ENCODE measurements at regions not wholly inside any gene's neighbourhood (a gene's known extent, or its start where the extent isn't known, plus 50 kb on each side); places are given as distances from the start of the nearest gene placed in this dataset.
A peak's percentile ranks its signal among the peaks of the same experiment; 100 is the strongest.
"Not testable (repeated sequence)": the region's sequence is repeated elsewhere in the genome, so short reads cannot be mapped to it uniquely, and the experiment has no call there.

GRCh38 chr11:10952872-10953271 lies 95.0 kb upstream of the ZBED5 start:
- no peaks in the 10 kb centered on the region for H3K4me1 Mint-ChIP-seq
- peaks cover 24% of the 10 kb centered on the region for H3K27me3 Mint-ChIP-seq
- H3K9me3 Mint-ChIP-seq, result peaks cover 4% of the 10 kb centered on the region

GRCh38 chr11:10947935-10948334 lies 90.1 kb upstream of the ZBED5 start:
- H3K4me1 Mint-ChIP-seq; H3K36me3 Mint-ChIP-seq (ENCODE audit: low read depth); H3K4me3 Mint-ChIP-seq; H3K9me3 Mint-ChIP-seq; H3K27ac Mint-ChIP-seq; DNase-seq; ATAC-seq: not testable (repeated sequence)
- H3K27me3 Mint-ChIP-seq, result peaks cover 16% of the 10 kb centered on the region

More at GRCh38 chr11:10952872-10953271, 95.0 kb upstream of the ZBED5 start:
- H3K4me3 Mint-ChIP-seq, result no peak overlapping the region
- DNase-seq (no peak), ATAC-seq (no peak)
- no peak overlapping the region for H3K27ac Mint-ChIP-seq
- no peaks in the 10 kb centered on the region for H3K36me3 Mint-ChIP-seq (ENCODE audit: low read depth)

- H3K4me3 Mint-ChIP-seq, result no peak overlapping the region
- no peak overlapping the region for H3K27ac Mint-ChIP-seq
- no peaks in the 10 kb centered on the region for H3K4me1 Mint-ChIP-seq
- H3K36me3 Mint-ChIP-seq (ENCODE audit: low read depth), result no peaks in the 10 kb centered on the region
- H3K27me3 Mint-ChIP-seq, result peaks cover 14% of the 10 kb centered on the region
- ATAC-seq (no peak), DNase-seq (no peak)
- H3K9me3 Mint-ChIP-seq, result no peaks in the 10 kb centered on the region
Measured at GRCh38 chr11:10946072-10946471, 88.2 kb upstream of the ZBED5 start.

DNA sequence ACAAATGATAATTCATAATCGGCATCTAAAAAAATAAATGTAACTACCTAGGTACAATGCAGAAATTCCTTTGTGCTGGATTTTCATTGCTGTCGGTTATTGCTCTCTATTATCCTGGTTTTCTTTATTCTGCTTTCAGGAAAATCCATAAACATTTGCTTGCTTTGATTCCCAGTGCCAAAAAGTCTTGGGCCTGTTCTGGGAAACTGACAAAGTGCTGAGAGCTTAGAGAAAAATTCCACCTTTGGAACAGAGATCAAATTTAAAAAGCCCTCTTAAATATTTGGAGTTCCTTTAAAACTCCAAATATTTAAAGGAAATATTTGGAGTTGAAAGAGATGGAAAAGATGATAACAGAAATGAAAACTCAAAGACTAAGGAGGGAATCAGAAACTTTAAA lies 87.3 kb upstream of the ZBED5 start:
- DNase-seq (no peak), ATAC-seq (no peak)
- Mint-ChIP-seq H3K27me3 (peaks cover 10% of the 10 kb centered on the region), H3K27ac (no peak overlapping the region), H3K36me3 (ENCODE audit: low read depth) (no peaks in the 10 kb centered on the region), H3K9me3 (no peaks in the 10 kb centered on the region), H3K4me3 (no peak overlapping the region), H3K4me1 (no peaks in the 10 kb centered on the region)

DNA sequence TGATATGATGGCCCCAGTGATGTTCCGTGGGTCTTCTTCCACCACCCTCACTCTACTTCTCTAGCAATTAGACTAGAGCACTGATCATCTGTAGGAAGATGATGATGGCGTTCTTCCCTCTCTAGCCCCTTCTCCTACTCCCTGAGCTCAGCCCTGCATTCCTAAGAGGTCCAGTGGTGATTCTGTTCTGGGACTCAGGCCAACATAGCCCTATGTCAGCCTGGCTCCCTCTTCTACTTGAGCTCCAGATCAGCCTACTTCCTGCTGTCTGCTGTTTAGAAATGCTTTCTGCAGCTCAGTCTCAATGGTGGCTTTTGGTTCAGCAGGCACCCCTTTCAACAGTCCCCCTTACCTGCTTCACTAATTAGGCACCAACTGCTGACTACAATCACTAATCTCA lies 86.1 kb upstream of the ZBED5 start:
- ATAC-seq (no peak), DNase-seq (no peak)
- Mint-ChIP-seq H3K36me3 (ENCODE audit: low read depth) (no peaks in the 10 kb centered on the region), H3K9me3 (no peaks in the 10 kb centered on the region), H3K27ac (no peak overlapping the region), H3K27me3 (peaks cover 2% of the 10 kb centered on the region), H3K4me3 (no peak overlapping the region), H3K4me1 (no peaks in the 10 kb centered on the region)

DNA sequence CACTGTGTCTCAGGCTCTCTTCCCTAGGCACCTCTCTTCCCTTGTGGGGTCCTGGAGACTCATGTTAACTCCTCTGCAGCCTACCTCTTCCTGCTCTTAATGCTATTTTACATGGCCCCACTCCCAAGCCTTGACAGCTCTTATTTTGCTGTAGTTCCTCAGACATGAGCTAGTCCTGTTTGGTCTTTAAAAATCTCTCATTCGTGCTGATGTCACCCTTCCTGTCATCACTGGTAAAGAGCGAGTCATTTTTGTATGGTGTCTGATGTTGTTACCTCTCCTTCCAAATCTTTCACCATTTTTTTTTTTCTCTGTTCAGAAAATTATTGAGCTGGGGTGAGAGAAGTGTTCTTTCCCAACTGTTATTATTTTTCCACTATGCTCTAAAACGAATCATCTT lies 84.8 kb upstream of the ZBED5 start:
- Mint-ChIP-seq H3K27me3 (no peaks in the 10 kb centered on the region), H3K4me1 (no peaks in the 10 kb centered on the region), H3K27ac (no peak overlapping the region), H3K9me3 (no peaks in the 10 kb centered on the region), H3K4me3 (no peak overlapping the region), H3K36me3 (ENCODE audit: low read depth) (no peaks in the 10 kb centered on the region)
- ATAC-seq (peak; percentile 24), DNase-seq (no peak)

DNA sequence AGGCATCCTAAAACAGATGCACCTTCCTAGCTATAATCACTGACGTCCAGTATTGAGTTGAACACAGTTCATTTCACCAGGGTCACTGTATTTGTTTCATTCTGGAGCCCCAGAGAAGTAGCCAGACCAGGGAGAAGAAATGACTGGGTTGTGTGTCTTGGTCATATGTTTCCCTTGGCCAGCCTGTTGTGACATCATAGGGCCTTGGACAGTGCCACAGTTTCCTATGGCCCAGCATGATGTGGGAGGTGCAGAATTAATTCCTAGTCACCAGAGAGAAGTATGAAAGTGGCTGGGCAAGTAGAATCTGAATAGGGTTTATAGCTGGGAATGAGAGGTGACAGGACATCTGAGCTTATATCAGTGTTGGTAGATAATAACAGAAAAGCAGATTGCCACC lies 84.0 kb upstream of the ZBED5 start:
- no peak overlapping the region for H3K27ac Mint-ChIP-seq

GRCh38 chr11:10941414-10941813 lies 83.6 kb upstream of the ZBED5 start:
- ATAC-seq (no peak), DNase-seq (no peak)
- no peaks in the 10 kb centered on the region for H3K4me1 Mint-ChIP-seq
- no peaks in the 10 kb centered on the region for H3K27me3 Mint-ChIP-seq
- H3K4me3 Mint-ChIP-seq, result no peak overlapping the region
- H3K36me3 Mint-ChIP-seq (ENCODE audit: low read depth), result no peaks in the 10 kb centered on the region
- no peak overlapping the region for H3K27ac Mint-ChIP-seq
- no peaks in the 10 kb centered on the region for H3K9me3 Mint-ChIP-seq

More for the DNA sequence above, 84.0 kb upstream of the ZBED5 start:
- no peak for ATAC-seq
- Mint-ChIP-seq H3K4me1 (no peaks in the 10 kb centered on the region), H3K9me3 (no peaks in the 10 kb centered on the region), H3K36me3 (ENCODE audit: low read depth) (no peaks in the 10 kb centered on the region), H3K4me3 (no peak overlapping the region), H3K27me3 (no peaks in the 10 kb centered on the region)
- DNase-seq, result no peak

DNA sequence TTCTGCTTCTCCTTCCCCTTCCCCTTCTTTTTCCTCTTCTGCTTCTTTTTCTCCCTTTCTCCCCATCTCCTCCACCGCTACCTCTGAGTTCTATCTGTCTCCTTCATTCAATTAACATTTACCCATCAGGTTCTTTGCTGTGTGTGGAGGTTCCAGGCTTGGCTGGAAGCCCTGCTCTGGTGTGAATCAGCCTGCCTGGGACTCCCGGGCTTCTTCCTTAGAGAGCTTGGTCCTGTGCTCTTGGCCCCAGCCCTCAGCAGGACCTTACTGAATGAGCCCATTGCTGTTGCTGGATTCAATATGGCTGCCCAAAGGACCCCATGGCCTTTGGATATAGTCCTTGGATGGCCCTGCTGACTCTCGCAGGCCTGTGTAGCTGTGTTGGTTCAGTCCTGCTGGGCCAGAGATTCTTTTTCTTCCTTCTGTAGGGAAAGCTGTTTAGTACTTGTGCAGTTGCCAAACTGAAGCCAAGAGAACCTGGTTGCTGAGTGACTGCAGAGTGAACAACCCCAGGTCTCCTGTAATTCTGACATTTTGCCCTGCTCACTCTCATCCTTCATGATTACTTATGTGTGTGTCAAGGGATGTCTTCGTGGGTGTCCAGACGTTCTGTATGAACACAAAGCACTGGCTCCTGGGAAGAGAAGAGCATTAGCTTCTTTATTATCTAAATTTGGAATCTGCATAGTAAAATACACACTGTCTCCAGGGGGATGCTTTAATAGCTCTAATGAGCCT lies 81.0 kb upstream of the ZBED5 start:
- DNase-seq (no peak), ATAC-seq (no peak)
- Mint-ChIP-seq H3K27me3 (peaks cover 11% of the 10 kb centered on the region), H3K27ac (no peak overlapping the region), H3K4me3 (no peak overlapping the region), H3K4me1 (peaks cover 6% of the 10 kb centered on the region), H3K36me3 (ENCODE audit: low read depth) (no peaks in the 10 kb centered on the region), H3K9me3 (no peaks in the 10 kb centered on the region)

DNA sequence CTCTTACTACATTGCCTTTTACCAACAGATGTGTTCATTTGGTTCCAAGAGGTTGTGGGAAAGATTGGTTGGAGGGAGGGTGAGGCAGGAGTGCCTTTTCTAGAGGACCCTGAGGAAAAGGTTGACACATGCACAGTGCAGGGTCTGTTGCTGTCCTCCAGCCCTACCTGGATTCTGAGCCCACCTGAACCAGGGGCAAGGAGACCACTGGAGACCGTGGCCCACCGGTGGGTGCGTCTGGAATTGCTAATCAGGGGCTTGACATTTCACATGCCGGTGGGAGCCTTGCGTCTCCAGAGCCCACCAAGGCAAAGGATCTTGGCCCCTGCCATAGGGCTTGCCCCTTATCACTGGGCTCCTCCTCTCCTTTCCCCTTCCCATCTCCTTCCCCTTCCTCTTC lies 80.4 kb upstream of the ZBED5 start:
- H3K36me3 Mint-ChIP-seq (ENCODE audit: low read depth), result no peaks in the 10 kb centered on the region
- ATAC-seq (no peak), DNase-seq (no peak)
- no peaks in the 10 kb centered on the region for H3K9me3 Mint-ChIP-seq
- H3K4me1 Mint-ChIP-seq, result peaks cover 7% of the 10 kb centered on the region
- no peak overlapping the region for H3K27ac Mint-ChIP-seq
- no peak overlapping the region for H3K4me3 Mint-ChIP-seq
- H3K27me3 Mint-ChIP-seq, result peaks cover 16% of the 10 kb centered on the region

DNA sequence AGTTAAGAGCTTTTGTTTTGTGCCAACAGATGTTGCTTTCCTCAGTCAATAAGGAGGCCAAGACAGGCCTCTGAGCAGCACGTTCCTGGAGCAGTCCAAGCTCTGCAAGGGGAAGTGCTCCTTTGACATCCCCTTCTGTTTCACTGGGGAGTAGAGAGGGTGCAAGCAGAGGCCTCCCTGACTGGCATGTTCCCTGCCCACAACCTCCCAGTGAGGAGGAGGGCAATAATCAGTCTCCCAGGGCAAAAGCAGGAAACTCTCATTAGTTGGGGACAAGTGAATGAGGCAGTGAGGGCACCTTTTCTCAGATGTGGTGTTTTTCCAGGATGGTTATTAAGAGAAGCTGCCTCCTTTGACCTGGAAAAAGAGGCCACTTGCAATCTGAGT lies 79.5 kb upstream of the ZBED5 start:
- Mint-ChIP-seq H3K36me3 (ENCODE audit: low read depth) (no peaks in the 10 kb centered on the region), H3K9me3 (no peaks in the 10 kb centered on the region), H3K4me3 (no peak overlapping the region), H3K27me3 (peaks cover 20% of the 10 kb centered on the region), H3K27ac (no peak overlapping the region), H3K4me1 (peaks cover 7% of the 10 kb centered on the region)
- ATAC-seq, result no peak
- DNase-seq, result no peak

GRCh38 chr11:10936626-10937384 lies 79.0 kb upstream of the ZBED5 start:
- DNase-seq (no peak), ATAC-seq (no peak)
- H3K4me1 Mint-ChIP-seq, result peaks cover 7% of the 10 kb centered on the region
- H3K36me3 Mint-ChIP-seq (ENCODE audit: low read depth), result no peaks in the 10 kb centered on the region
- H3K27ac Mint-ChIP-seq, result no peak overlapping the region
- H3K9me3 Mint-ChIP-seq, result no peaks in the 10 kb centered on the region
- H3K27me3 Mint-ChIP-seq, result peaks cover 22% of the 10 kb centered on the region
- no peak overlapping the region for H3K4me3 Mint-ChIP-seq

DNA sequence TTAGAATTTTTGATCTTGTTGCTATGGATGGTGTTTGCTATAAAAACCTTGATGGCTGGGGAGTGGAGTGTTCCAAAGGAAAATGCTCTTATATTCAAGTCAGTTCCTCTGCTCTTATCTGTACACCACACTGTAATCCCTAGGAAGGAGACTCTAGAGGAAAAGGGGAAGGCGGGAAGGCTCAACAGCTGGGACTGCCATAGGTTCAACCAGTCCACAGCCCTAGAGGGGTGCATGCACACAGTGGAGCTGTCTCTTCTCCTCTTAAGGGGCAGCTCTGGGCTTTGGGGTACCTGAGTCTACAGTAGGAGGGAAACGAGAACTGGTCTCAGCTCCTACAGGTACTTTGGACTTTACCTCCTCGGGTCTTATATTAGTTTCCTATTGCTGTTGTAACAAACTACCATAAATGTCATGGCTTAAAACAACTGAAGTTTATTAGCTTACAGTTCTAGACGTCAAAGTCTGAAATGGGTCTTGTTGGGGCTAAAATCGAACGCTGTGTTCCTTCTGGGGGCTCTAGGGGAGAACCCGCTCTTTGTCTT lies 77.2 kb upstream of the ZBED5 start:
- no peak for DNase-seq
- no peaks in the 10 kb centered on the region for H3K9me3 Mint-ChIP-seq
- H3K4me1 Mint-ChIP-seq, result peaks cover 17% of the 10 kb centered on the region
- no peaks in the 10 kb centered on the region for H3K36me3 Mint-ChIP-seq (ENCODE audit: low read depth)
- no peak overlapping the region for H3K4me3 Mint-ChIP-seq
- no peak overlapping the region for H3K27ac Mint-ChIP-seq
- peaks cover 32% of the 10 kb centered on the region for H3K27me3 Mint-ChIP-seq
- no peak for ATAC-seq

GRCh38 chr11:10934293-10934860 lies 76.5 kb upstream of the ZBED5 start:
- H3K27ac Mint-ChIP-seq, result no peak overlapping the region
- peaks cover 36% of the 10 kb centered on the region for H3K27me3 Mint-ChIP-seq
- peaks cover 17% of the 10 kb centered on the region for H3K4me1 Mint-ChIP-seq
- peak overlapping the region; percentile 82 for H3K4me3 Mint-ChIP-seq
- H3K9me3 Mint-ChIP-seq, result no peaks in the 10 kb centered on the region
- ATAC-seq (no peak), DNase-seq (no peak)
- H3K36me3 Mint-ChIP-seq (ENCODE audit: low read depth), result no peaks in the 10 kb centered on the region
